Neural crest cell (in vitro differentiated cells): ENCODE measurements at regions not wholly inside any gene's neighbourhood (a gene's known extent, or its start where the extent isn't known, plus 50 kb on each side); places are given as distances from the start of the nearest gene placed in this dataset.

Experiments used
- DNase-seq: peaks from one replicate; pipeline ENCODE4 v3.0.0; 2021; ENCODE audit warnings: low read depth, mixed read lengths, low spot score
- H3K27ac Mint-ChIP-seq: one replicate; pipeline ENCODE4 v1.8.0; 2021; ENCODE audit warnings: mild to moderate bottlenecking, mixed read lengths; ENCODE audit not compliant: unreplicated experiment
- H3K27me3 Mint-ChIP-seq: 2 replicates; pipeline ENCODE4 v1.8.0; 2021; ENCODE audit warnings: low read depth, mild to moderate bottlenecking, mixed read lengths
- H3K36me3 Mint-ChIP-seq: 2 replicates; pipeline ENCODE4 v1.8.0; 2021; ENCODE audit warnings: low read depth, mild to moderate bottlenecking, mixed read lengths
- H3K4me1 Mint-ChIP-seq: 2 replicates; pipeline ENCODE4 v1.8.0; 2021; ENCODE audit warnings: mixed read lengths
- H3K4me3 Mint-ChIP-seq: one replicate; pipeline ENCODE4 v1.8.0; 2021; ENCODE audit warnings: mild to moderate bottlenecking, mixed read lengths
- H3K9me3 Mint-ChIP-seq: 2 replicates; pipeline ENCODE4 v1.8.0; 2021; ENCODE audit warnings: mixed read lengths
- TF ChIP-seq, protein P1 (sequence below): fragments of 200-600 bp; sonication (generic); conservative IDR thresholded peaks from 2 replicates; pipeline ENCODE4 v1.5.0; 2021; ENCODE audit warnings: antibody characterized with exemption, mild to moderate bottlenecking

DNA sequence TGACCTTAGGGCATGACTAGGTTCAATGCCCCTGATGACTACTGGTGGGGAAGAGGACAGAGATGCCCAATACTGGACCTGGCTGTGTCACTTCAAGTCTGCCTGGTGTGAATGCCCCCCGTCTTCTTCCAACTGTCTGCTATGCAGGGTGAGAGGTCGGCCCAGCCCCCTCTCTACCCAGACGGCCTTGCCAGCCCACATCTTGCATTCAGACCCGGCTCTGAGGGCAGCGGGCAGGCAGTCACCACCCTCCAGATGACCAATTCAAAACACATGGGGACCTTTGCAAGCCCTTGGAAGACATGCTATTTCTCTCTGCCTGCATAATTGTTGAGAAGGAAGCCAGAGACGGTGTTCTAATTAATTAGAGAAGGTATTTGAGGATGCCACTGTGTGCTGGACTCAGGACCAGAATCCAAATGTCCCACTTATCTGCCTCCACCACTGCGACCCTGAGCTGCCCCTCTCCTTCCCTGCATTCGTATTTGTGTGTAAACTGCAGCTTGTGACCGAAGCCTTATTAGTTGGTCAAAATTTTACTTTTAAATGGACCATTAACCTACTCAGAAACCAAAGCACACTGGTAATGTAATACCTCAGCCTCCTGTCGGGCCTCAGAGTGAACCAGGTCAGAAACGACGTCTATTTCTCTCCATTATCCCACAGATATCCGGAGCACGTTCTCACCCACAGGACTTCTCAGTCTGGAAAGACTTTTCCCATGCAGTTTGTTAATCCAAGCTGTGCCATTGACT is 407.0 kb downstream of the ZNF536 start:
- peaks cover 6% of the 10 kb centered on the region for H3K27me3 Mint-ChIP-seq
- TF ChIP-seq, protein P1, sequence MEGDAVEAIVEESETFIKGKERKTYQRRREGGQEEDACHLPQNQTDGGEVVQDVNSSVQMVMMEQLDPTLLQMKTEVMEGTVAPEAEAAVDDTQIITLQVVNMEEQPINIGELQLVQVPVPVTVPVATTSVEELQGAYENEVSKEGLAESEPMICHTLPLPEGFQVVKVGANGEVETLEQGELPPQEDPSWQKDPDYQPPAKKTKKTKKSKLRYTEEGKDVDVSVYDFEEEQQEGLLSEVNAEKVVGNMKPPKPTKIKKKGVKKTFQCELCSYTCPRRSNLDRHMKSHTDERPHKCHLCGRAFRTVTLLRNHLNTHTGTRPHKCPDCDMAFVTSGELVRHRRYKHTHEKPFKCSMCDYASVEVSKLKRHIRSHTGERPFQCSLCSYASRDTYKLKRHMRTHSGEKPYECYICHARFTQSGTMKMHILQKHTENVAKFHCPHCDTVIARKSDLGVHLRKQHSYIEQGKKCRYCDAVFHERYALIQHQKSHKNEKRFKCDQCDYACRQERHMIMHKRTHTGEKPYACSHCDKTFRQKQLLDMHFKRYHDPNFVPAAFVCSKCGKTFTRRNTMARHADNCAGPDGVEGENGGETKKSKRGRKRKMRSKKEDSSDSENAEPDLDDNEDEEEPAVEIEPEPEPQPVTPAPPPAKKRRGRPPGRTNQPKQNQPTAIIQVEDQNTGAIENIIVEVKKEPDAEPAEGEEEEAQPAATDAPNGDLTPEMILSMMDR = no peak
- H3K9me3 Mint-ChIP-seq = no peaks in the 10 kb centered on the region
- no peaks in the 10 kb centered on the region for H3K36me3 Mint-ChIP-seq
- DNase-seq = no peak
- no peak overlapping the region for H3K27ac Mint-ChIP-seq
- H3K4me1 Mint-ChIP-seq = no peaks in the 10 kb centered on the region
- H3K4me3 Mint-ChIP-seq = no peak overlapping the region

DNA sequence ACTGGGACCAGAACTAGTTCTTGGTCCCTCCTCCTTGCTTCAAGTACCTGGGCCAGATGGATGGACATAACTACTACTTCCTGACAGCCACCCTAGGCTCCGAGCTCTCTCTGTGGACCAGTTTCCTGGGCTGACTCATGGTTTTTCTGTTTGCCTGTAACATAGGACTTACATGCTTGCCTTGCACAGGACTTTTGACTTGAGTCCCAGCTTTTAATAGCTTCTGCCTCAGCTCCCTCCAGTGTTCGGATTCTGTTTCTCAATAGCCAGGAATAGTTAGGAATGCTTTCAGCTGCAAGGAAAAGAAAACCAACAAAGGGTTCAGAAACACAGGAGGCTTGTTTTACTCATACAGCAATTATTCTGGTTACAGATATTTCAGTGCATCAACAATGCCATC is 405.9 kb downstream of the ZNF536 start:
- Mint-ChIP-seq H3K4me3 (no peak overlapping the region), H3K36me3 (no peaks in the 10 kb centered on the region), H3K27me3 (peaks cover 7% of the 10 kb centered on the region), H3K4me1 (no peaks in the 10 kb centered on the region), H3K27ac (no peak overlapping the region), H3K9me3 (no peaks in the 10 kb centered on the region)
- TF ChIP-seq, protein P1 = no peak
- no peak for DNase-seq

DNA sequence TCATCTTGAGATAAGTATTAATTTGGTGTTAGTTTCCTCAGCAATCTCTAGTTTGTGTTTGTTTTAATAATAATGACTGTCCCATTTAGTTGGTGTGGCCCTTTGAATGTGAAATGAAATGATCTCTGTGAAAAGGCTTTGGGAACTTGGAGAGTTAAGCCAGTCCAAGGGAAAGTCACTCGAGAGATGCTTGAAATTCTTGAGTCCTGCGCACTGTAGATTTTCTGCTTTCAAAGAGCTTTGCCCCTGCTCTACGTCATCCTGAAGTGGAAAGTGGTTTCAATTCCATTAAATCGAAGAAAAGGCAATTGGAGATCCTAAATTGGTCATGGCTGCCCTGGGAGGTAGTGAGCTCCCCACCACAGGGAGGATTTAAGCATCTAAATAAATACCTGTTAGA is 403.8 kb downstream of the ZNF536 start:
- DNase-seq = no peak
- Mint-ChIP-seq H3K27ac (no peak overlapping the region), H3K9me3 (peaks cover 3% of the 10 kb centered on the region), H3K4me1 (no peaks in the 10 kb centered on the region), H3K4me3 (no peak overlapping the region), H3K27me3 (peaks cover 7% of the 10 kb centered on the region), H3K36me3 (no peaks in the 10 kb centered on the region)
- TF ChIP-seq, protein P1 = no peak

DNA sequence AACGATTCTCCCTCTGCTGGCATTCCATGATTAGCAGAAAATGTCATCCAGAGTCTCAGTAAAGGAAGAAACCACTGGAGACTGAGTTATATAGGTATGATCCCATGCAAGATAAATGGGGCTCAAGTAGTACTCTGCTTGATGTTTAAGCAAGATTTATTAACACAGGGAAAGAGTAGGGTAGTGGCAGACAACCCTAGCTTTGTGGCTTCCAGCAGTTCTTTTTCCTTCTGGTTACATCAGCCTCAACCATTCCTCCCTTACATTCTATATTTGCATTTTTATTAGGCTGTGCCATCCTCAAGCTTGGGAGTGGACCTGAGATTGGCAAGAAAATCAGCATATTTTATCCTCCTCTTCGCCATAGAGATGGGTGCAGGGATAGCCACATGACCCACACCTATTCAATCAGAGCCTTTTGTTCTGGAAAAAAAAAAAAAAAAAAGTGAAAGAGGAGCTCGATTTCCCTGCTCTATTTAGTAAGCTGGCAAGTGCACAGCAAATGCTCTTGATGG is 402.1 kb downstream of the ZNF536 start:
- no peak for DNase-seq
- Mint-ChIP-seq H3K9me3 (peaks cover 3% of the 10 kb centered on the region), H3K4me3 (no peak overlapping the region), H3K27me3 (peaks cover 7% of the 10 kb centered on the region), H3K4me1 (no peaks in the 10 kb centered on the region), H3K27ac (no peak overlapping the region), H3K36me3 (no peaks in the 10 kb centered on the region)
- TF ChIP-seq, protein P1 = no peak

DNA sequence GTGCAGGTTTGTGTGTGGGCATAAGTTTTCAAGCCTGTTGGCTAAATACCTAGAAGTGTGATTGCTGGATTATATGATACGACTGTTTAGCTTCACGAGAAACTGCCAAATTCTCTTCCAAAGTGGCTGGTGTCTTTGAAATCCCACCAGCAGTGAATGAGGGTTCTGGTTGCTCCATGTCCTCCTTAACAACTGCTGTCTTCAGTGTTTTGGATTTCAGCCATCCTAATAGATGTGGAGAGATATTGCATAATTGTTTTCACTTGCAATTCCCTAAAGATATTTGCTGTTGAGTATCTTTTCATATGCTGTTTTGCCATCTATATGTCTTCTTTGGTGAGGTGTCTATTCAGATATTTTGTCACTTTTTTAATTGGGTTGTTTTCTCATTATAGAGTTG is 390.5 kb downstream of the ZNF536 start:
- H3K27ac Mint-ChIP-seq = no peak overlapping the region
- no peak overlapping the region for H3K4me3 Mint-ChIP-seq

More for the DNA sequence above, 390.5 kb downstream of the ZNF536 start:
- peaks cover 8% of the 10 kb centered on the region for H3K9me3 Mint-ChIP-seq
- no peak for DNase-seq
- H3K27me3 Mint-ChIP-seq = no peaks in the 10 kb centered on the region
- TF ChIP-seq, protein P1 = no peak
- no peaks in the 10 kb centered on the region for H3K4me1 Mint-ChIP-seq
- H3K36me3 Mint-ChIP-seq = peaks cover 3% of the 10 kb centered on the region
